Fibroblast of villous mesenchyme (primary cell): ENCODE measurements at regions not wholly inside any gene's neighbourhood (a gene's known extent, or its start where the extent isn't known, plus 50 kb on each side); places are given as distances from the start of the nearest gene placed in this dataset.
"Not testable (repeated sequence)": the region's sequence is repeated elsewhere in the genome, so short reads cannot be mapped to it uniquely, and the experiment has no call there.

Experiments used
- DNase-seq: peaks from one replicate; pipeline ENCODE4 v3.0.0-alpha.2; 2010; ENCODE audit warnings: low read depth
- H3K4me3 ChIP-seq: 2 replicates; pipeline ENCODE4 v1.5.1; 2011; ENCODE audit warnings: low read depth, mild to moderate bottlenecking, low read length
- TF ChIP-seq, protein P1 (sequence below): IDR thresholded peaks from 2 replicates; pipeline ENCODE4 v1.5.1; 2012; ENCODE audit warnings: low read depth, mild to moderate bottlenecking, low read length; ENCODE audit not compliant: insufficient read depth

DNA sequence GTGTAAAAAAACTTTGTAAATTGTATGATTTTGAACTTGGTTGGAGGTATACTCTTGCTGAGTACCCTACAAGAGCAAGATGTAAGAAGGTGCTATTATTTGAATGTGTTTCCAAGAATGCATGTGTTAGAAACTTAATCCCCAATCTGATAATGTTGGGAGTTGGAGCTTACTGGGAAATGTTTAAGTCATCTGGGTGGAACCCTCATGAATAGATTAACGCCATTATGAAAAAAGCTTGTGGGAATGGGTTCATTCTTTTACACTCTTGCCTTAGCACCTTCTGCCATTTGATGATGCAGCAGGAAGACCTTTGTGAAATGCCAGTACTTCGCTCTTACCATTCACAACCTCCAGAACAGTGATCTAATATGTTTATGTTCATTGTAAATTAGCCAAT lies 498.3 kb downstream of the TMEM135 start:
- no peak for DNase-seq
- TF ChIP-seq, protein P1, sequence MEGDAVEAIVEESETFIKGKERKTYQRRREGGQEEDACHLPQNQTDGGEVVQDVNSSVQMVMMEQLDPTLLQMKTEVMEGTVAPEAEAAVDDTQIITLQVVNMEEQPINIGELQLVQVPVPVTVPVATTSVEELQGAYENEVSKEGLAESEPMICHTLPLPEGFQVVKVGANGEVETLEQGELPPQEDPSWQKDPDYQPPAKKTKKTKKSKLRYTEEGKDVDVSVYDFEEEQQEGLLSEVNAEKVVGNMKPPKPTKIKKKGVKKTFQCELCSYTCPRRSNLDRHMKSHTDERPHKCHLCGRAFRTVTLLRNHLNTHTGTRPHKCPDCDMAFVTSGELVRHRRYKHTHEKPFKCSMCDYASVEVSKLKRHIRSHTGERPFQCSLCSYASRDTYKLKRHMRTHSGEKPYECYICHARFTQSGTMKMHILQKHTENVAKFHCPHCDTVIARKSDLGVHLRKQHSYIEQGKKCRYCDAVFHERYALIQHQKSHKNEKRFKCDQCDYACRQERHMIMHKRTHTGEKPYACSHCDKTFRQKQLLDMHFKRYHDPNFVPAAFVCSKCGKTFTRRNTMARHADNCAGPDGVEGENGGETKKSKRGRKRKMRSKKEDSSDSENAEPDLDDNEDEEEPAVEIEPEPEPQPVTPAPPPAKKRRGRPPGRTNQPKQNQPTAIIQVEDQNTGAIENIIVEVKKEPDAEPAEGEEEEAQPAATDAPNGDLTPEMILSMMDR = no peak
- no peak overlapping the region for H3K4me3 ChIP-seq

DNA sequence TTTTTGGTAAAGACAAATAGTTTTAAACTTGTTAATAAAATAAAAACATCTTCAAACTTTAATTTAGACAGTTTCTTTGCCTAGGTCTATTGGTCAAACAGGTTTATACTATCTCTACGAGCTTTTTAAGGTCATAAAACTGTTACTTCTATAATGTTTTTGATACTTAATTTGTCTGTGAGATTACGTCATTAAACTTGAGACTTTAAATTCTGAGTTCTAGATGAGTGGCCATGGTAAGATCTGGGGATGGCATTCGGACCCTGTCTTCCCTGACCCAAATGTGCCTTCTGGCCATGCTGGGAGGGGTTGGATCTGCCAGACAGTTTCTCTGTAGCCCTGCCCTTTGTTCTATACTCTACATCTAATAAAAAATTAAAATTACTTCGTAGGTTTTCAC lies 497.8 kb downstream of the TMEM135 start:
- TF ChIP-seq, protein P1 = no peak
- no peak overlapping the region for H3K4me3 ChIP-seq
- DNase-seq = no peak

DNA sequence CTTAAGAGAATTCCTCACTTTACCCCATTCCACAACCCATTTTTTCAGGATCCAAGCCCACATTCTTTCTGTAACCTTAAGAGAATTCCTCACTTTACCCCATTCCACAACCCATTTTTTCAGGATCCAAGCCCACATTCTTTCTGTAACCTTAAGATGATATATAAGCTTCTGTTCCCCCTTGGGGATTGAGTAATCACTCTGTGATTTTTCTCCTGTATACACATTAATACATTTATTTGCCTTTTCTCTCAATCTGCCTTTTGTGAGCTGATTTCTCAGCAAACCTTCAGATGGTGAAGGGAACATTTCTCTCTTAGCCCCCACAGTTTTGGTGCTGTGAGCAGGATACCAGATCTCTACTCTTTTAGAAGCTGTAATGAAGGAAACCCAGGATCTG lies 494.1 kb downstream of the TMEM135 start:
- DNase-seq, H3K4me3 ChIP-seq: not testable (repeated sequence)

DNA sequence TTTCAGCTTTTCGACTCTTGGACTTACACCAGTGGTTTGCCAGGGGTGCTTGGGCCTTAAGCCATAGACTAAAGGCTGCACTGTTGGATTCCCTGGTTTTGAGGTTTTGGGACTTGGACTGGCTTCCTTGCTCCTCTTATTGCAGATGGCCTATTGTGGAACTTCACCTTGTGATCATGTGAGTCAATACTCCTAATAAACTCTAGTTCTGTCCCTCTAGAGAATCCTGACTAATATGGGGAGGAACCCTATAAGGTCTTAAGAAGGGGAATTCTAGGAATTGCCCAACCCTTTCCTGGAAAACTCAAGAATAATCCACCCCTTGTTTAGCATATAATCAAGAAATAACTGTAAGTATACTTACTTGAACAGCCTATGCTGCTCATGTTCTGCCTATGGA lies 491.8 kb downstream of the TMEM135 start:
- DNase-seq = no peak
- TF ChIP-seq, protein P1 = no peak
- H3K4me3 ChIP-seq = no peak overlapping the region

DNA sequence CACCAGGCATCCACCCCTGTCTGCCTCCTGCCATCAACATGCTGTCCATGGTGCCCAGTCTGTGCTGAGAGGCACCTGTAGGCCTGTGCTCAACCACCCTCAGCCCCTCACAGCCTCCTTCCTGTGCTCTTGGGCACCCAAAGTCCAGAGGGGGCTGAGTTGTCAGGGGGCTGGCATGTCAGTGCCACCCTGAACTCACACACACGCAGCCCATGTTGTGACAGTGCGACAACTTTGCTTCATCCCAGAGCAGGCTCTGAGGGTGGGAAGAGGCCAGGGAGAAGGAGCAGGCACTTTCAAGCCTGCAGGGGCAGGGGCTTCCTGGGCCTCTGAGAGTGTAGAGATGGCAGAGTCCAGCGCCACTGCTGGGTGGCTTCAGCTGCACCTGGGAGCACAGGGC lies 491.0 kb downstream of the TMEM135 start:
- H3K4me3 ChIP-seq = no peak overlapping the region
- TF ChIP-seq, protein P1 = no peak
- DNase-seq = no peak

DNA sequence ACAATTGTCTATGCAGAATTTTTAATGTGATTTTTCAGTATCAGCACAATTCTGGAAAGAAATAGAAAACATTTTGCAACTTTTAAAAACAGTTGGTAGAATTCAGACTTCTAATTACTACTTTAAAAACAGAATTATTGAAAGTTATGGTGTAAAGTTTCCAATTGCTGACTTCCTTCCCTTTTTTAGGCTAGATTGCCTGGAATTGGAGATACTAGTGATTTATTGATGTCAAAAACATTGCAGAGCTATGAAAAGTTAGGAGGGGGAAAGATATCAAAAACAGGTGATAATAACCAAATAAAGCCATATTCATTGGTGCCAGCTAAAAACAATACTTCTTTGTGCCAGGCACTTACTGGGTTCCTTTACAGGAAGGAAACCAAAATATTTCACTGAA lies 485.5 kb downstream of the TMEM135 start:
- no peak overlapping the region for H3K4me3 ChIP-seq
- no peak for DNase-seq
- TF ChIP-seq, protein P1 = no peak

DNA sequence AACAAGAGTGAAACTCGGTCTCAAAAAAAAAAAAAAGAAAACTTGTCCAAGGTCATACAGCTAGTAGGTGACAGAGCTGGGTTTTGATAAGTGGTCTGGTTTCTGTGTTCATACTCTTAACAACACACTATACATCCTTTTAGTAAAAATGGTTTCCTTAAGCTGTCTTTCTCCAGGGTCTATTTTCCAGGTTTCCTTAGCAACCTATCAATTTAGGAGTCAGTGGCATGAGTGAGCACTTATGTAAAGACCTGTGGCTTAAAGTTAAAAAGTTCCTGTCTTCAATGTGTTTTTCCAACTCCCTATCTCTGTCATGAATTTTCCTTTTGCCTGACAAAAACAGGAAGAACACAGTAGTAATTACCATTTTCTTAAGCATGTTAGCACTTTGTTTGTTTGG lies 480.5 kb downstream of the TMEM135 start:
- DNase-seq = no peak
- H3K4me3 ChIP-seq = no peak overlapping the region
- TF ChIP-seq, protein P1 = no peak
